NOMO-1 (cell line): ENCODE measurements at regions not wholly inside any gene's neighbourhood (a gene's known extent, or its start where the extent isn't known, plus 50 kb on each side); places are given as distances from the start of the nearest gene placed in this dataset.
A peak's percentile ranks its signal among the peaks of the same experiment; 100 is the strongest.
"Not testable (repeated sequence)": the region's sequence is repeated elsewhere in the genome, so short reads cannot be mapped to it uniquely, and the experiment has no call there.

ENCODE experiments used
- DNase-seq, 2 experiments: peaks; one replicate each; lab custom pipeline; 2025; ENCODE audit not compliant: unreplicated experiment in 2 of 2; lab: John Stamatoyannopoulos, UW

GRCh38 chr5:101664071-101664791, 631.9 kb downstream of the SLCO4C1 start:
- peak in 1 of 2 experiments; percentile 17 for DNase-seq

GRCh38 chr5:101663543-101663942, 632.5 kb downstream of the SLCO4C1 start:
- DNase-seq = peak in 1 of 2 experiments; percentile 36

- DNase-seq = no peak
These were observed 633.8 kb downstream of the SLCO4C1 start for GRCh38 chr5:101662263-101662662.

- DNase-seq = no peak
These were observed 637.7 kb downstream of the SLCO4C1 start for GRCh38 chr5:101658433-101658832.

GRCh38 chr5:101653996-101654395, 642.1 kb downstream of the SLCO4C1 start:
- DNase-seq = no peak

GRCh38 chr5:101647861-101648260, 648.2 kb downstream of the SLCO4C1 start:
- no peak for DNase-seq

GRCh38 chr5:101643794-101644193, 652.3 kb downstream of the SLCO4C1 start:
- DNase-seq = no peak

- DNase-seq = no peak
These were observed 658.5 kb downstream of the SLCO4C1 start for GRCh38 chr5:101637599-101637998.

GRCh38 chr5:101627770-101628169, 668.3 kb downstream of the SLCO4C1 start:
- not testable (repeated sequence) for DNase-seq

GRCh38 chr5:101626572-101626971, 669.5 kb downstream of the SLCO4C1 start:
- DNase-seq = no peak

- no peak for DNase-seq
These were observed 685.0 kb downstream of the SLCO4C1 start for GRCh38 chr5:101611039-101611438.

- no peak for DNase-seq
These were observed 687.8 kb downstream of the SLCO4C1 start for GRCh38 chr5:101608322-101608721.

GRCh38 chr5:101605700-101606099, 690.4 kb downstream of the SLCO4C1 start:
- DNase-seq = peak in 1 of 2 experiments; percentile 51

- no peak for DNase-seq
These were observed 695.5 kb downstream of the SLCO4C1 start for GRCh38 chr5:101600614-101601013.

GRCh38 chr5:101590384-101590783, 687.3 kb upstream of the ST8SIA4 start:
- DNase-seq = no peak

GRCh38 chr5:101585366-101585765, 682.3 kb upstream of the ST8SIA4 start:
- no peak for DNase-seq

- no peak for DNase-seq
These were observed 677.5 kb upstream of the ST8SIA4 start for GRCh38 chr5:101580591-101580990.

- no peak for DNase-seq
These were observed 670.9 kb upstream of the ST8SIA4 start for GRCh38 chr5:101574017-101574416.

- DNase-seq = no peak
These were observed 657.9 kb upstream of the ST8SIA4 start for GRCh38 chr5:101561018-101561417.

- no peak for DNase-seq
These were observed 640.7 kb upstream of the ST8SIA4 start for GRCh38 chr5:101543780-101544179.

- DNase-seq = no peak
These were observed 636.2 kb upstream of the ST8SIA4 start for GRCh38 chr5:101539315-101539714.

- DNase-seq = no peak
These were observed 632.5 kb upstream of the ST8SIA4 start for GRCh38 chr5:101535626-101536025.
